ENCODE measurements at regions not wholly inside any gene's neighbourhood (a gene's known extent, or its start where the extent isn't known, plus 50 kb on each side); places are given as distances from the start of the nearest gene placed in this dataset.

GRCh38 chr20:63067721-63068560 is 61.2 kb upstream of the BHLHE23 start:
- DNase-seq = no peak

- no peak for DNase-seq
Measured at GRCh38 chr20:63067266-63067635, 60.5 kb upstream of the BHLHE23 start.

- no peak for DNase-seq
Measured at GRCh38 chr20:63066506-63067265, 59.9 kb upstream of the BHLHE23 start.

- no peak for DNase-seq
Measured at GRCh38 chr20:63065911-63066310, 59.1 kb upstream of the BHLHE23 start.

GRCh38 chr20:63064745-63065711 is 58.3 kb upstream of the BHLHE23 start:
- no peak for DNase-seq

- DNase-seq = no peak
Measured at GRCh38 chr20:63064310-63064709, 57.5 kb upstream of the BHLHE23 start.

GRCh38 chr20:63062188-63063140 is 55.7 kb upstream of the BHLHE23 start:
- no peak for DNase-seq

- DNase-seq = no peak
Measured at GRCh38 chr20:63061771-63062100, 55.0 kb upstream of the BHLHE23 start.

GRCh38 chr20:63061051-63061770 is 54.4 kb upstream of the BHLHE23 start:
- no peak for DNase-seq

- DNase-seq = no peak
Measured at GRCh38 chr20:63060057-63060991, 53.6 kb upstream of the BHLHE23 start.

- DNase-seq = no peak
Measured at GRCh38 chr20:63059684-63060056, 52.9 kb upstream of the BHLHE23 start.

- DNase-seq = no peak
Measured at GRCh38 chr20:63058696-63059335, 52.1 kb upstream of the BHLHE23 start.

GRCh38 chr20:63057171-63058117 is 50.7 kb upstream of the BHLHE23 start:
- no peak for DNase-seq

GRCh38 chr20:63056236-63057170 is 49.7 kb upstream of the BHLHE23 start:
- DNase-seq = no peak
